HG03439 (cell line): ENCODE measurements at regions not wholly inside any gene's neighbourhood (a gene's known extent, or its start where the extent isn't known, plus 50 kb on each side); places are given as distances from the start of the nearest gene placed in this dataset.
A peak's percentile ranks its signal among the peaks of the same experiment; 100 is the strongest.
"Not testable (repeated sequence)": the region's sequence is repeated elsewhere in the genome, so short reads cannot be mapped to it uniquely, and the experiment has no call there.

Source experiments
- ATAC-seq: cut with Tn5 transposase; IDR thresholded peaks from one replicate; pipeline ENCODE4 v1.9.1; 2021; ENCODE audit warnings: mild to moderate bottlenecking, moderate library complexity; ENCODE audit not compliant: unreplicated experiment

GRCh38 chr1:182331387-182331786 lies 60.2 kb downstream of the GLUL start:
- no peak for ATAC-seq

DNA sequence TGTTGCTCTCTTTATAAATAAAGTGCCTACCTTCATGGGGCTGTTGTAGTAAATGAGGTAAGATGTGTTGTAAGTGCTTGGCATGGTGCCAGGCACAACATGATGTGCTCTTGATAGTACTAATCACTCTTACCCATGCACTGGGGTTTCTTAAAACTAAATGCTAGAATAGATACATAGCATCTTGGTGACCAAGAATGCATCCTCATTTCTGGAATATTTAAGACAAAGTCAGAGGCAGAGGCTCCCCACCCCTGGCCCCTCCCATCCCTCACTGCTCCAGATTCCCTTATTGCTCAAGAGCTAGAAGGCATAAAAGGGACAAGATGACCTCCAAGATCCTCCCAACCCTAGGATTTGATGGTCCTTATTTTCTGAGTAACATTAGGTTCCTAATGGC lies 61.3 kb downstream of the GLUL start:
- no peak for ATAC-seq

- no peak for ATAC-seq
Measured at GRCh38 chr1:182329471-182329870, 62.1 kb downstream of the GLUL start.

DNA sequence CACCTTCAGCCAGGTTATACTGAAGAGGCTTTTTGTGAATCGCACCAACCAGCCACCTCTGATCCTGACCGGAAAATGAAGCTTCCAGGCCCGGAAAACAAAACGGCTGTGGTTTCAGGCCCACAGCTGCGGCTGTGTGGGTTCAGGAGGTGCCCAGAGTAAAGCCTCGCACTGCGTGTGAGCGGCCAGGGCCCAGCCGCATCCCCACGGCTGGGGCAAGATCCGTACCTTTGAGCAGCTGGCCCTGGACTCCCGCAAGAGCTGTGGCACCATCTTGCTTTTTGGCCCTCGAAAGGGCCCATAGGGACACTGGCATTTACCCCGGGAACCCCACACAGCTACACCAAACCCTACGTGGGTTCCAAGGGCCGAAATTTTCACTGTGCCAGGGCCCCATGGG lies 63.0 kb downstream of the GLUL start:
- no peak for ATAC-seq

DNA sequence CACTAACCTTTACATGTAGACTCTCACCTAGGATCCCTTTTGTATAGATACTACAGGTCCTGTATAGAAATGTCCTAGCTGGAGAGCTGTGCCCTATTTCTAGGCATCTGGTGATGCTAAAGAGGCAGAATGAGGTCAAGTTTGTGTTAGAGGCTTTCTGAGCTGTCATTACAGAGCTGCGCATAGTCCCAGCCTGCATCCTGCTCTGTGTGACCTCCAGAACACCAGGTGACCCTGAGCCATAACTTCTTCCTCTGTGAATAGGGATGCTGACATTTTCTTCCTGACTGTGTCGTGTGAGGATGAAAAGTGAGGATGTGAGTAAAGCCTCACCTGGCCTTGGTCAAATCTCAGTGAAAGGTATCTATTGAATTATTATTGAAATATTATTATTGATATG lies 66.3 kb downstream of the GLUL start:
- no peak for ATAC-seq

- ATAC-seq: not testable (repeated sequence)
Measured at GRCh38 chr1:182321532-182321931, 70.1 kb downstream of the GLUL start.

DNA sequence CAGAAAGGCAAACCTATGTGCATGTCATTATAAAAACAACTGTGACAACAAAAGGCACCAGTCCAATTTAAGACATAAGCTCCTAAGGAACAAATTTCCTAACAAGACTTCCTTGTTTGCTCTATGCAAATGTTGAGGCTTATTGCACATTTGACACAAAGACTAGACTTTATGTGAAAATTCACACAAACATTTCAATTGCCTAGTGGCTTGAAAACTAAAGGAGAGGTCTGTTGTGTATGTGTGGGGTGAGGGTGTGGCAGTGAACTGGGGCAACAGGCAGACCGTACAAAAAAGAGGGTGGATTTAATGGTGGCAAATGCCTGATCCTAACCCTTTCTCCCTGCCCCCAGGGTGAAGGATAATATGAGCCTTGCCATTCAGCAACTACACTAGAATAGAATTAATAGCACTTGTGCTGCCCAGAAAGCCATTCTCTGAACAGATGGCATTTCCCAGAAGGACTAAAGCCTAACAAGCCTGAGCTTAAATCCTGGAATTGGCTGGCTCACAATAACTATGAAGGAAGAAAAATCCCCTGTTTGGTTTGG lies 73.9 kb downstream of the GLUL start:
- ATAC-seq: no peak

- ATAC-seq: not testable (repeated sequence)
Measured at GRCh38 chr1:182316454-182316853, 75.1 kb downstream of the GLUL start.

- ATAC-seq: no peak
Measured at GRCh38 chr1:182315167-182315556, 76.4 kb downstream of the GLUL start.

- ATAC-seq: no peak
Measured at GRCh38 chr1:182309631-182310351, 81.8 kb downstream of the GLUL start.

- ATAC-seq: no peak
Measured at GRCh38 chr1:182308826-182309225, 82.8 kb downstream of the GLUL start.

GRCh38 chr1:182307486-182307885 lies 84.1 kb downstream of the GLUL start:
- ATAC-seq: not testable (repeated sequence)

- no peak for ATAC-seq
Measured at GRCh38 chr1:182305861-182306260, 85.7 kb downstream of the GLUL start.

GRCh38 chr1:182304627-182305026 lies 87.0 kb downstream of the GLUL start:
- ATAC-seq: no peak

GRCh38 chr1:182304218-182304617 lies 87.4 kb downstream of the GLUL start:
- ATAC-seq: no peak

DNA sequence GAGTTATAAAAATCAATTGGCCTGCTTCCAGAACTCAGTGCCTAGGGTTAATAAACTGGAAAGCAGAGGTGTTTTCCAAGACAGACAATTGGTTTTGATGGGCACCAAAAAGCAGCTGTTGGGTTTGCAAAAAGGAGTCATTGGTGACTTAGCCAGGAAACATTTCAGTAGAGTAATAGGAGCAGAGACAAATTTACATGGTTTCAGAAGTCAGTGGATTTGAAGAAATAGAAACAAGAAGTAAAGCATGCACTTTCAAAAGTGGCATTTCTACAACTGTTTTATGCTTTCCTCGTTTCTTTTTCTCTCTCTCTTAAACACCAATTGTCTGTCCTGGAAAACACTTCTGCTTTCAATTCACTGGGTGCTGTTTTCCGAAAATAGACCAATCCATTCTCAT lies 87.8 kb downstream of the GLUL start:
- ATAC-seq: peak; percentile 62

DNA sequence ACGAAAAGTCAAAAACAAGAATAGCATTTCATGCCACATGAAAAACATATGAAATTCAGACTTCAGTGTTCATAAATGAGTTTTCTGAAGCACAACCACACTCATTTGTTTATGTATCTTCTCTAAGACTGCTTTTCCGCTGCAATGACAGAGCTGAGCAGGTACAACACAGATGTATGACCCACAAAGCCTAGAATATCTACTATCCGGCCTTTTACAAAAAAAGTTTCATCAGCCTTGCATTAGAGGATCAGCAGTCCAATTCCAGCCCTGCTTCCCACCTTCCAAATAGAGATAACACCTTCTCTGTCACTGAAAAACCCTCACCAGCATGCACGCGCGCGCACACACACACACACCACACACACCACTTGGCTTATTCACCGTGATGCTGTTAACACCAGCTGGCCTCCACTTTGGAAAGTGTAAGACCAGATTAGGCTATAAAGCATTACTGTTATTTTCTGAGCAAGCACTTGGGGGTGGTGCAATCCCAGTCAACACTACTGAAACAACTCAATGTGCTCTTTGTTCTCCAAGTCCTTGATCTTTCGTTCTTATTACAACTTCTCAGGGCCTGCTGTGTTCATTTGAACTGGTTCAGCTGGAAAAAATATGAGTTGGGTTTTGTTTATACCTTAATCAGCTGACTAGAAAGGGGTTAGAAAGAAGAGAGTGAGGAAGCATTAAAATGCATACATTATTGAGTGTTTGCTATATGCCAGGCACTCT lies 90.0 kb downstream of the GLUL start:
- ATAC-seq: no peak

DNA sequence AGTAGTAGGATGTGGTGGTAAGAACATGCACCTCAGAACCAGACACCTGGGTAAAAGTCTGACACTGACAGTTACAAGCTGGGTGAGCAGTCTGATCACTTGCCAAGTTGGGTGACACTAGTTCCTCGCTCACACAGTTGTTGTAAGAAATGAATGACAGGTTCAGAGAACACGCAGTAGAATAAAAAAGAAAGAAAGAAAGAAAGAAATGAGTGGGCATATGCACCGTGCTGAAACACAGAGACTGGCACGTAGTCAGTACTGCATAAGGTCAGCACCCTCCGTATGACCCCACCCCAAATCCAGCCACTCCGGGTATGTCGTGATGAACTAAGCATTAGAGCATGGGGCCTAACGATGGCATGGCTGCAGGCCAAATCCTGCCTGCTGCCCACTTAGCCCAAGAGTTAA lies 90.6 kb downstream of the GLUL start:
- no peak for ATAC-seq

DNA sequence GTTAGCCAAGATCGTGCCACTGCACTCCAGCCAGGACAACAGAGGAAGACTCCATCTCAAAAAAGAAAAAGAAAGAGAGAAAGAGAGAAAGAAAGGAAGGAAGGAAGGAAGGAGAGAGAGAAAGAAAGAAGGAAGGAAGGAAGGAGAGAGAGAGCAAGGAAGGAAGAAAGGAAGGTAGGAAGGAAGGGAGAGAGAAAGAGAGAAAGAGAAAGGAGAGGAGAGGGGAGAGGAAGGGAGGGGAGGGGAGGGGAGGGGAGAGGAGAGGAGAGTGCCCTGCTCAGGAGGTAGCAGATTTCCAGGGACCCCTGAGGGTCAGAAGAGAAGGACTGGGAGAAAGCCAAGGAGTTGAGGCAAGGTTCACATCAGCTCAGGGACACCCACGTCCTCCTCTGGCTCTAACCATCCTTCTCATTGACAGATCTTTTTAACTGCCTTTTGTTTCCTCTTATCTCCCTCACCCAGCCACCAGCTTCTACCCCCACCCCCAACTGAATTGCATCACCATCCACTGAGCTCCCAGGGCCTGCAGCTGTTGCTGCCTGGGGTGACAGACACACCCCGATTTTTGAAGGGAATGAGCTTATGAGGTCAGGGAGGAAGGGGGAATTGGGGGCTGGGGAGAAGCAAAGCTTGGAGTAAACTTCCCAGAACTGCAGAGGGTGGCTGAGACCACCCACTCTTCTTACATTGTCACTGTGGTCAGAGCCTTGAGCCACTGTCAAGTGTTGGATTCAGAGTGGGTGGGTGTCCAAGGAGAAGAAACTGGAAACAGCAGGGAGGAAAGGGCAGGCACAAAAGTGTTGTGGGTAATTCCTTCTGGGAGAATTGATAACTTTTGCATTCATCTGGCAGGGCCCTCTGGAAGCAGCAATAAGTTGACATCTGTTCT lies 91.6 kb downstream of the GLUL start:
- no peak for ATAC-seq

GRCh38 chr1:182299054-182299727 lies 92.4 kb downstream of the GLUL start:
- not testable (repeated sequence) for ATAC-seq

- no peak for ATAC-seq
Measured at GRCh38 chr1:182297335-182297734, 94.3 kb downstream of the GLUL start.
